Inferior parietal cortex (tissue), 1 donor: ENCODE measurements at regions not wholly inside any gene's neighbourhood (a gene's known extent, or its start where the extent isn't known, plus 50 kb on each side); places are given as distances from the start of the nearest gene placed in this dataset.

Source experiments
- DNase-seq: peaks from one replicate; pipeline ENCODE4 v3.0.0-alpha.2; 2016; ENCODE audit errors: extremely low spot score

DNA sequence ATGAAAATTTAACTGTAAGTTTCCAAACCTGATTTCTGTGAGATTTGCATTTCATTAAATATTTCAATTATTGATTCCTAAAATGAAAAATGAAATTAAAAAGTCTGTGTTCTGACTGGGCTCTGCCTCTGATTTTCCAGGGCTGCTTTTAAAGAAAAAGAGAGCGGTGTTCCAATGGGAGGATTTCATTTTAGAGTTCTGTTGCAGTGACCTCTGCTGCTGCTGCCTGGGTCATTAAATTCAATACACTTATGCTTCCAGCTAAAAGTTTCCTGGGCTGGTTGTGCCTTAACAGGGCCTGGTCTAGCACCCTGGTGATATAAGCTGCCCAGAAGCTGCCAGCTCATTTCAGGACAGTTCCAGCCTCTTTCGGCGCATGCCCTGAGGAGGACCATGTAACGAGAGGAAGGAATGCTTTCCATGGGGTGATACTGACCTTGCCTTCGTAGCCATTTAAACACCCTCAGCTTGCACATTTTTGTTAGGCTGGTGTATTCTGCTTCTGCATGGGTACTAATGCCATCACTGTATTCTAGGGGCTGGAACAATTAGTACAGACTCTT lies 93.3 kb downstream of the TMEM174 start:
- DNase-seq, result no peak

DNA sequence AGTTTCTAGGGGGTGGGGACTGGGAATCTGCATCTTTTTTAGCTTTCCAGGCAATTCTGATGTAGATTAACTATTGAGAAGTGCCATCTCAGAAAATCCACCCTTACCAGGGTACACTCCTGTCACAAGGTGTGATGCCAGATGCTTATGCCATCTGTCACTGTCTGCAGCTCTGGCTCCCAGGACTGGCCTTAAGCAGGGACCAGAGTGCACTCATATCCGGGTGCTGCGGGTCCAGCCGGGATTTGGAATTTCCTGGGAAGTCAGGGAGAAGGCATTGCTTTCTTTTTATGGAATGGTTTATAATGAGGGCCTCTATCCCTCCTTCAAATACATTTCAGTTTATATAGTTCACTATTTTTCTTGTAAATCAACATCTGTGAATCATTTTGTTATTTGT lies 92.6 kb downstream of the TMEM174 start:
- no peak for DNase-seq

DNA sequence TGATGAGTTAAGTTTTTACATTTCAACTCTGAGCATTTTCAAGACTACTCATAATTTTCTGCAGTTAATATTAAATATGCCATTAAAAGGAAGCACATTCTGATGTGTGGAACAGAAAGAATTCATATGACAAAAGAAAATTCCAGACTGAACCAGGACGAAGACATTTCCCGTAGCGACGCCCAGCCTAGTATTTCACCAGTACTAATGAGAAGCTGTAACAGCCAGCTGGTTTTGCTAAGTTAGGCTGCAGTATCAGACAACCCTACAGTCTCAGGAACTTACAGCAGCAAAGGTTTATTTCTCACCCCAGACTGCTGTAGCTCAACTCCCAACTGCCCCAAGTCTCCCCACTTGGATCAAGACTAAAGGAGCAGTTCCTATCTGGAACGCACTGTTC lies 91.6 kb downstream of the TMEM174 start:
- no peak for DNase-seq

DNA sequence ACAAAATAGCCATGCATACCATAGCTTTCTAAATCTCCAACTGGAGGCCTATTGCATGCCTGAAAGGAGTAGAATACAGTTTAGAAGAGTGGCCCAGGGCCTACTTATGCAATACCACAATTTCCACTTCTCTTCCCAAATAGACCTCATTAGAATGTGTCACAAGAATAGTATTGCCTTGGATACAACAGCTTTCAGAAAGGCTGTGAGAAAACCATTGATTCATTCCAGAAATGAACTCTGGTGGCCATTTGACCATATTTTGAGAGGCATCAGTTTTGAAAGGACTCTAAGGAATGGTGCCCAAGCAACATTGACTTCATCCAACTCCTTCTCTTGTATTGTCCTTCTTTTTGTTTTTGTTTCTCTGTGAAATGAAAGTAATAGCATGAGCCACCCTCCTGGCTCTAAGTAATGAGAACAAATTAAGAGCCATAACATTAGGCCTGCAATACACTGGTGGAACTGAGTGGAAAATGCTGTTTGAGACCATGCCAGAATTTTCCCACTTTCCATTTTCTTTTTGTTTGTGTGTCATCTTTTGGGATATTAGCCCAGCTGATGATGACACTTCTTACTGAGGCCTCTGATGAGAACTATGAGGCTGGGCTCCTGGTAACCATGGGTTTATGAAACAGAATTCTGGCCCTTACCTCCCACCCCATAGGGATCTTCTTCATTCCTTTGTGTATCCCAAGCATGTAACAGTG lies 90.2 kb downstream of the TMEM174 start:
- peak; percentile 9 for DNase-seq

DNA sequence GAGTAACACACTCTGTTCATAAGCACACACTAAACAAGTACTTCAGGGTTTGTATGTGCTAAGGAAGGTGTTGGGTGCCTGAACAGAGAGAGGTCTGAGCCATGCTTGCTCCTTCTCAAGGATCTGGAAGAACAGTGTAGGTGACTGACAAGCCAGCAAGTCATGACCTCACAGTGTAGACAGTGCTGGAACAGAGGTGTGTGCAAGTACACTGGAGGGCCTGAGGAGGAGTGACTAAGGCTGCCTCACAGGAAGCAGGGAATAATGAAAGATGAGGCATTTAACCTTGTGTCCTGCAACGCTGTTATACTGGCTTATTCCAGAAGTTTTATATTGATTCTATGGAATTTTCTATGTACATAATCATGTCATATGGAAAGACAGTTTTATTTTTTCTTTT lies 83.9 kb downstream of the TMEM174 start:
- no peak for DNase-seq

DNA sequence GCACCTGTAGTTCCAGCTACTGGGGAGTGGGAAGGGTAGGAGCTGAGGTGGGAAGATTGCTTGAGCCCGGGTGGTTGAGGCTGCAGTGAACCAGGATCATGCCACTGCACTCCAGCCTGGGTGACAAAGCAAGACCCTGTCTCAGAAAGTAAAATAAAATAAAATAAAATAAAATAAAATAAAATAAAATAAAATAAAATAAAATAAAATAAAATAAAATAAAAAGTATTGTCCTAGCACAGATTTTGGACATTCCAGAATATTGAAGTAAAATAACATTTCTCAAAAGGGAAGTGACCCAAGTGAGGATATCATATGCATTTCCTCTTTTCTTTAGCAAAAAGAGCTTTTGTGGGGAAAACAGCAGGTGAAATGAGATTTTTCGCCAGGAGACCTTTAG lies 83.5 kb downstream of the TMEM174 start:
- DNase-seq, result no peak

DNA sequence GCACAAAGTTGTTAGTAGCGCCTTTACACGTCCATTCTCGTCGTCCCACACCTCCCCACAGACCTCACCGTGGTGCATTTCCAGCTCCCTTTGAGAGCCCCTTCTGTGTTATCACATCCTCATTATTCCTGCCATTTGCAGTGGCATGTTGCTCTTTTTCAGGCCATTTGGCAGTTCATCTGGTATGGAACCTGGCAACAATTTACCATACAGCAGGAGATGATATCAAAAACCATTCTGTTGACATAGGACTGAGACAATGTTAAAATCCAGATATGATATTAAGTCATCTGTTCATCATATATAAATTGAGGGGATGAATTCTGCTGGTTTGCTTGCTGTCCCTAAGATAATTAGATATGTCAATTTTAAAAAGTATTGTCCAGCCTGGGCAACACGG lies 83.0 kb downstream of the TMEM174 start:
- DNase-seq, result no peak

DNA sequence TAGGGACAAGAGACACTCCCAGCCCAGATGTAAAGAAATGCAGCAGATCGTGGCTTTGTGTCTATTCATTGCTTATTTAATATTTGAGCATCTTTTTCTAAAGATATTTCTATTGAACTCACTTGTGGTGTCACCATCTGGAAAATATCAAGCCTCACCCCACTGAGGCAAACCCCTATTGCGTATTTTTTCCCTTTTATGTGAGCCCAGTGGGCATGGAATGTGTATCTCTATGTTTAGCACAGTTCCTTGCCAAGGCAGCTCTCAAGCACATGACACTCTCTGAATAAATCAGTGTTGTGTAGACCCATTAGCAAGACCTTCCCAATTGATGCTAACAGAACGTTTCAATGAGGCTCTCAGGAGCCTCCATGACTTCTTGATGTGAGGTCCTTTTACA lies 81.6 kb downstream of the TMEM174 start:
- no peak for DNase-seq

DNA sequence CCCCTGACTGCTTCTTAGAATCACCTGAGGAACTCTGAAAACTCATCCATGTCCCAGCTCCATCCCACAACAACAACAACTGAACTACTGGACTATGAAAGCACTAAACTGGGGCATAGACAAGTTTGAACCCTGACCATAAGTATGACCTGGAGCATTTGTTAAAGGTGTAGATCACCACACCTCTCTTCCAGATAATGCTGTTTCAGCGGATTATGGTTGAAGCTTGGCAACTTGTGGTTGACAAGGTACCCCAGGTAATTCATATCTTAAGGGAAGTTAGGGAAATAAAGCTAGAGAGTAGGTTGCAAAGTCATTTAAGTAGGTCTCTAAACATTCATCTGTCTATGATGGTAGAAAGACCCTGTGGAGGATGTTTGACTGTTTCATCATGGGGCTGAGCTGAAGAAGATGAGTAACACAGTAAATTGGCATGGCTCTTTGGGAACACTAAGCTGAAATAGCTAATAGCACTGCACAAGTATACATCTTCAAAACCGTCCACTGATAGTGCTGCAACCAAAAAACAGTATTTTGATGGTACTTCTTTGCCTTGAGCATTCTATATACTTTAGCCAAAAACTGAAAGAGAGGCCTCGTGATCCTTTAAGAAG lies 80.2 kb downstream of the TMEM174 start:
- no peak for DNase-seq

DNA sequence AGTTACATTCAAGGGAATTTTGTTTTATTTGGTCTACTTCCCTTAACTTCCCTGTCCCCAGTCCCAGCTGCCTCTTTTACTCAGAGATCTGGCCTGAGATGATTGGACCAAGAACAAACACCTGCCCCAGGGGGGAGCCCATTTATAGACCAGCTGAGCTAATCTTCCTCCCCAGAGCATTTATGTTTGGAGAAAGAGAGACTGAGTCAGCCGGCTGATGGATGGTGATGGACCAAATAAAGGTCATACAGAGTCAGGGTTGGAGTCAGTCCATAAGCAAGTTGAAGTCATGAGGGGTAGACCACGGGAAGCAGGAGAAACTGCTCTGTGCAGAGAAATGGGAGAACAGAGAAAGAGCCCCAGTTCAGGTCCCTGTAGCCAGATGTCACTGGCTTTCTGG lies 77.7 kb downstream of the TMEM174 start:
- DNase-seq, result no peak

DNA sequence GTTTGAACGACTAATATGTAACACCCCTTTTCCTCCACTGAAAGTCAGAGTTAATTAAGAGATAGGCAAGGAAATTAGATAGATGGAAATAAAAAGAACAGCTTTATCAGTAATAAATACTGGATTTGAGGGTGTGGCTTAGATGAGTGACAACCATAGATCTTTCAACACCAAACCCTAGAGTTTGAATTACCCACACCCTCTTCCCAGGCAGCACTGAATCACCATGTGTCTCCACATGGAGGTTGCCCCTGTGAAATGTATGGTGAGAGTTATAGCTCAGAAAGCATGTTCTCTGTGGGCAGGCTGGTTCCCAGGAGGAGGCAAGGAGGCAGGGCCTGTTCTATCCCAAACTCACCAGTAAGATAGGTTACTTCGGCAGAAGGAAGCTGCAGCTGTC lies 69.7 kb downstream of the TMEM174 start:
- no peak for DNase-seq

DNA sequence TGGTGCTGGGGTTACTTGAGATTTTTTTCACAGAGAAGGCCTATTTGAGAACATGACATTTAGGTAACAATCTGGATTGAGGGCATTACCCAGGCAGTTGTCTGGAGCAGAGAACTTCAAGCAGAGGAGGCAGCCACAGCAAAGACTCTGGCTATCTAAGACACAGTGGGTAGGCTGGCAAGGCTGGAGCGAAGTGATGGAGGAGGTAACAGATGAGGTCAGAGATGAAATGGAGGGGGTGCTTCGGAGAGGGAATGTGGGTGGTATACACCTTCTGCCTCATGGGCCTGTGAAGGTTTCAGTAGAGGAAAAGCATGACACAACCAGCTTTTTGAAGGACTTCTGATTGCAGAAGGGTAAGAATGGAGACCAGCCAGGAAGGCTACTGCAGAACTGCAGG lies 65.9 kb downstream of the TMEM174 start:
- no peak for DNase-seq

DNA sequence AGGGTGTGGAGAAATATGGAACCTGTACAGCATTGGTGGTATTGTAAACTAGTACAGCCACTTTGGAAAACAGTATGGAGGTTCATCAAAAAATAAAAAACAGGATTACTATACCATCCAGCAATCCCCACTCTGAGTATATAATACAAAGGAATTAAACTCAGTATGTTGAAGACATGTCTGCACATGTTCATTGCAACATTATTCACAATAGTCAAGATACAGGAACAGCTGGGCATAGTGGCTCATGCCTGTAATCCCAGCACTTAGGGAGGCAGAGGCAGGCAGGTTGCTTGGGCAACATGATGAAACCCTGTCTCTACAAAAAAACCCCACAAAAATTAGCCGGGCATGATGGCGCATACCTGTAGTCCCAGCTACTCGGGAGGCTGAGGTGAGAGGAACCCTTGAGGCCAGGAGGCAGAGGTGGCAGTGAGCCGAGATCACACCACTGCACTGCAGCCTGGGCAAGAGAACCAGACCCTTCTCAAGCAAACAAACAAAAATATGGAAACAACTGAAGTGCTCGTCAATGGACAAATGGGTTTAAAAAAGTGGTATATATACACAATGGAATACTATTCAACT lies 63.6 kb downstream of the TMEM174 start:
- DNase-seq, result no peak

DNA sequence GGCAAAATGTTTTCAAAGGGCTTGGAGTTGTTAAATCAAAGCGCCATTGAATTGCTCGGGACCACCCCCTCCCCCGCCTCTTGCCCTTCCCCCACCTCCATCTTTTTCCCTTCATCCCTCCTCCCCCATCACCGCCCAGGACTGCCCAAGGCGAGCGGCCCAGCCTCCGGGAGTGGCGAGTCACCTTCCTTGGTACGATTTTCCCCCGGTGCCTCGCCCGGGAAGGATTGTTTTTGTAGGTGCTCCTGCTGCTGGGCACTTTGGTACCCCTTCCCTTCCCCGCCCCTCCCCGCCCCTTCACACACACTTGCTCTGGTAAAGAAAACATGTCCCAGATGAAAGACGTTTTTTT lies 61.2 kb downstream of the TMEM174 start:
- no peak for DNase-seq

DNA sequence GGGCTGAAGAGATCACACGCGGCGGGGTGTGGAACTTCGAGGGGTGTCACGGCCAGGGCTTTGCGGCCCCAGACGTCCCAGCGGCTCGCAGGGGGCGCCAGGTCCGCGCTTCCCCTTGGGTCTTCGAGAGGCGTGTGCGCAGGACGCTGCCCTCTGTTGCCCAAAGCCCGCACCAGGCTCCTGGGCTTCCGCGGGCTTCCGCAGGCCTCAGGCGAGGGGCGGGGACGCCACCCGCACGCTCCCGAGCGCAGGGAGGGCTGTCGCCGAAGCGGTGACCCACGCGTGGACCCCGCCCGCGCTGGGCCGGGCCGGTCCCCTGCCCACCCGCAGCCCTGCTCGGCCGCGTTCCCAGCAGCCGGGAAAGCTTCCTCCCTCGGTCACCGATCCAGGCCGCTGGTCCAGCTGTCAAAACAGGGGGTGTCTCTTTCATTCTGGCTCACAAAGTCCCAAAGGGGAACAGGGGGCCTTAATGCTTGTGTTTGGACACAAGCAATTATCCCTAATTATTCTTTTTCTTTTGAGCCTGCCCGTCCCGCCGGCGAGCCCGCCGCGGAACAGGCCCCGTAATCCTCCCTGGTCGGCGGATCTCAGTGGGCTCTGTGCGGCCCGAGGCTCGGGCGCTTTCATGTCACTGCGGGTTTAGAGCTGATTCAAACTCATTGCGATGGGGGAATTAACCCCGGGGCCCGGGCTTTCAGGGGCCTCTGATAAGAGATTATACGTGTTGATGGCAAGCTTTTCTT lies 60.6 kb downstream of the TMEM174 start:
- no peak for DNase-seq

DNA sequence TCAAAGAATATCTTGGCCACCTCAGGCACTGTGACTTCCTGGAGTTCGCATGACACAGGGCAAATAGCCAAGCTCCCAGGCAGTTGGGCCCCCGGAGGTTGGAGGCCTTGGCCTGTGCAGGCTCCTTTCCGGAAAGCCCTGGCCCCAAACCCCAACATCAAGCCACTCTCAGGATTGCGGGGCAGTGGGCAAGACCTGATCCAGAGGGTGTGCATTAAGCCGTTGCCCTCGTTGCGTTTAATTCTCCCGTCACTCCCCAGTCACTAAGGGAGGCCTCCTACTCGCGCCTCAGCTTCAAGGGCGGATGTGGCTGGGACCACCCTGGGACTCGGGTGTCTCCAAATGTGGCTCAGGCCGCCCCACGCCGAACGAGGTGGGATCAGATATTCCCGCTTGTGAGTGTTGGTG lies 60.1 kb downstream of the TMEM174 start:
- DNase-seq, result no peak

DNA sequence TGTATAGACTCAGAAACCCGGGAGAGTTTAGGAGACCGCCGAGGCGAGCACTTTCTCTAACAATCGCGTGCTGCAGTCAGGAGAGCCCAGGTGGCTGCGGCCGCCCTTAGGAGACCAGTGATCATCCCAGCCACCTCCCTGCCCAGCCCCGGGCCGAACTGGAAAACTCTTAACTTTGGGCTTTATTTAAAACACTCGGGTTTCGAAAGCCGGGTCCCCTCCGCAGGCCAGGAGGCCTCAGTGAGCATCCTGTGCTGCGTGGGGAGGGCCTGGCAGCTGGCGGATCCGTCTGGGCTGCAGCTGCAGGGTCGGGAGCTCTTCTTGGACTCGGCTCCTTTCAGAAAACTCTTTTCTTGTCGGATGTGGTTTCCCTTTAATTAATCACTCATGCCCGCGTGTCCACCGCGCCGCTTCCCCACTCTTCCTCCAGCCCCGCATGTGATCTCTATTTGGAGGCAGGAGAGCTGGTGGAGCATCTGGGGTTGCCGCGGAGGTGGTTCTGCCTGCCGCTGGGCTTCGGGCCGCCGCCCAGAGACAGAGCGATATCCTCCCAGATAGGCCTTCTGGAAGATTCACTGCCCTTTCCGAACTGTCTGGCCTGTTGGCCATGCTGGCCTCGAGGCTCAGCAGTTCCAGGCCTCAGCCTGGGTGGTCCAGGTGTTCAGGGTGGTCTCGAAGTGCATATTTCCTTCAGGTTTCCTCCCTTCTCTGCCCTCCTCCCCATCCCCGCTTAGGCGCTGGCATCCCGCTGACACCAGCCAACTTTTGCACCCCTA lies 59.5 kb downstream of the TMEM174 start:
- no peak for DNase-seq

DNA sequence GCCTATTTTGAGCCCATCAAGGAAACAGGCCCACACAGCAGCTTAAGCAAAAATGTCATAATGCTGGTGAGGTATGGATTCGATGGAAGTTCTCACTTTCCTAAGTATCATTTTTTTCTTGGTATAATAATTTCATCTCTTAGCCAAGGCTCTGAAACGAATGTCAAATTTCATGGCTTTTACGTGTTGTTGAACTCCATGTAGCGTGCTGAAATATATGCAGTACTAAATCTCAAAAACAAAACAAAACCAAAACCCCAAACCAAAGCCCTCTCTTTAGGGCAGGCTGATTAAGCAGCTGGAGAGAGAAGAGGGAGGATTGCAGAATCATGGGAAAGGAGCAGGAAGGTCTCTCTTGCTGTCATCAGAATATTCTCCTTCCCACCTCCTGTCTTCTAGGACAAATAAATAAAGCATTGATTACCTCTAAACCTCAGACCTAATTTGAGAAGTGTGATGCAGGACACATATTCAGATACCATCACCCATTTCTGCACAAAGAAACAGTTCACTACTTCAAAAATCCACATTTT lies 58.3 kb downstream of the TMEM174 start:
- DNase-seq, result no peak

DNA sequence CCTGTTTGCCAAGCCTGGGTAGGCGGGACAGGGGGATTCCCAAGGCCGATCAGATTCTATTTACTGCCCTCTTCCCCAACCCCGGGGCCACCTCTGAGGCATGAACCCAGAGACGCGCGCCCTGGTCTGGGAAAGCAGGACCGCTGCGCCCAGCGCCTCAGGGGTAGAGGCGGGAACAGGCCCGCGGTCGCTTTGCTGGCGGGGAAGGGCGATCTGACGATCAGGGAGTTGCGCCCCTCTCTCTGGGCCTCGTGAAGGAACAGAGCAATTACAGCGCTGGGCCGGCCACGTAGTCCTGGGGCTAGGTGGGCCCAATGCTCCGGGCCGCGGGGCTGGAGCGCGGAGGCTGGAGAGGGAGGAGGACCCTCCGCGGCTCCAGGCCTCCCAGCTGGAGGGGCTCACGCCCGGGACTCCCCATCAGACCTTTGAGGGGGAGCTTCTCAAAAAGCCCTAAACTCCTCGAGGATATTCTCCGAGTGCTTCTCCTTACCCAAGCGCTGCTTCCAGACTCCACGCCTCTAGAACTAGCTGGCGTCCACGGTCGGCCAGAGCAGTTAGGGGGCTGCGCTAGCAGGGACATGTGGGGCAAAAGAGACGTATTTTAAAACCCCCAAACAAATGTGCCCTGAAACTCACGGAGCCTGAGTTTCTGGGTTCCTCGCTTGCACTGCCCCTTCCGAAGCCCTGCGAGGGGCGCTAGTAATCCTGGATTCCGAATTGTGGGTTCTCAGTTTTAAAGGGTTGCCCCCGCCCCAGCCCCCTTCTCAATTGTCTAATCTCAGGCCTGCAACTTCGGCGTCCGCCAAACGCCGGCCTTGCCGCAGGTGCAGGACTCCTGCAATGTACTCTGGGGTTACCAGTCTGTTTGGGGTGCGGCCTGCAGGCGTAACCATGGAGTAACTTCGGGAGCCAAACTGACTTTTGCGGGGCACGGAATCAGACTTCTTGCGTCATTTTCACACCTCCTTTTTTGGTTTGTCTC lies 57.6 kb downstream of the TMEM174 start:
- DNase-seq, result no peak

DNA sequence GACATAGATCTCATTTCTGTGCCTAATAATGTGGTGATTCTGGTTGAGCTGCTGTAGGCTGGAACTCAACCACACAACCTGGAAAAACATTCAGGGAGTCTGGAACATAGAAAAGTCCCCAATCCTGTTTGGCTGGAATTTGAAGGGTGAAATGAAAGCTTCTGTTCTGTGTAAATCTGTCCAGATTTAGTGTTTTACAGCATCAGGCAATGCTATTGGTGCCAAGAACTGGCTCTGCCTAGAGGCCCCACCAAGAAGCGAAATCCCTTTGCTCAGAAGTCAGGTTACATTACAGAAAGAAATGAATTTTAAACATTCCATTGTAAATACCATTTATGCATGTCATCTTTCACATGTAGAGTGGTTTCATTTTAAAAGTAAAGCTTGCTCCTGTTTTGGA lies 56.3 kb downstream of the TMEM174 start:
- DNase-seq, result no peak
